Activated naive CD8-positive, alpha-beta T cell treated with anti-CD3 and anti-CD28 coated beads for 36 hours (primary cell): ENCODE measurements at regions not wholly inside any gene's neighbourhood (a gene's known extent, or its start where the extent isn't known, plus 50 kb on each side); places are given as distances from the start of the nearest gene placed in this dataset.

ENCODE experiments used
- DNase-seq: peaks from one replicate; pipeline ENCODE4 v3.0.0; 2021
- H3K27ac Mint-ChIP-seq: one replicate; pipeline ENCODE4 v1.8.0; 2022; ENCODE audit warnings: mild to moderate bottlenecking, moderate library complexity, mixed read lengths
- H3K27me3 Mint-ChIP-seq: one replicate; pipeline ENCODE4 v1.8.0; 2022; ENCODE audit warnings: mild to moderate bottlenecking, mixed read lengths
- H3K36me3 Mint-ChIP-seq: one replicate; pipeline ENCODE4 v1.8.0; 2021; ENCODE audit warnings: mild to moderate bottlenecking, mixed read lengths
- H3K4me1 Mint-ChIP-seq: one replicate; pipeline ENCODE4 v1.8.0; 2021; ENCODE audit warnings: mixed read lengths
- H3K4me3 Mint-ChIP-seq: one replicate; pipeline ENCODE4 v1.8.0; 2022; ENCODE audit warnings: mild to moderate bottlenecking, moderate library complexity, mixed read lengths
- H3K9me3 Mint-ChIP-seq: one replicate; pipeline ENCODE4 v1.8.0; 2022; ENCODE audit warnings: mixed read lengths

DNA sequence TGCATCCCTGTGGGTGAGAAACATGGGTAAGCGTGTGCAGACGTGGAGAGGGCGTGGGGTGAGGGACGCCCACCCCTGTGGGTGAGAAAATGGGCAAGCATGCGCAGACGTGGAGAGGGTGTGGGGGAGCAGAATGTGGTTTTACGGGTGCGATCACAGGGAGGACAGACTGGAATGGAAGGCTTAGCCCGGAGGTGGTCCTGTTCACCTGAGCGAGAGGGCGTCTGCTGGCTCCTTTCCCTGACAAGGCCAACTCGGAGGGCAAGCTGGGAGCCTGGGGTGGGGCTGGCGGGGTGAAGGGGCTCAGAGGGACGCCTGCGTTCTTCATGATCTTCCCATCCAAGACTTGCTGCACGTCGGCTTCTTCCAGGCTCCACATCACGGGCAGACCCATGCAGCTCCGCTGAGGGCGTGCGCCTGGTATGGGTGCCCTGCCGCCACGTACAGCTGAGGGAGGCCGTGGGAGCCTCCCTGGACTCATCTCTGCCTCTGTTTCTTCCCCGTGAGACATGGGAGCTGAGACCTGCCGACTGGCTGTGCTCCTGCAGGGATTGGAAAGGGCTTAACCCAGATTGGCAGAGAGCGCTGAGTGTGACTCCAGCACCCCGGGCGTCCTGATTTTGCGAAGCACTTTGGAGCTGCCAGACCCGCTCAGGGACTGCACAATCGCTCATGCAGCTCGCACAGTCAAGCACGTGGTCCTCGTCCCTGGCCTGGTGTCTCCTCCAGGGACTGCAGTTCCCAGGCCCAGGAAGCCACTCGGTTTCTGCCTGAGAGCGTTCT lies 74.3 kb upstream of the SHH start:
- H3K27me3 Mint-ChIP-seq = peaks cover 11% of the 10 kb centered on the region
- H3K27ac Mint-ChIP-seq = no peak overlapping the region
- H3K9me3 Mint-ChIP-seq = no peaks in the 10 kb centered on the region
- no peak overlapping the region for H3K4me3 Mint-ChIP-seq
- no peaks in the 10 kb centered on the region for H3K36me3 Mint-ChIP-seq
- no peak for DNase-seq
- no peaks in the 10 kb centered on the region for H3K4me1 Mint-ChIP-seq

DNA sequence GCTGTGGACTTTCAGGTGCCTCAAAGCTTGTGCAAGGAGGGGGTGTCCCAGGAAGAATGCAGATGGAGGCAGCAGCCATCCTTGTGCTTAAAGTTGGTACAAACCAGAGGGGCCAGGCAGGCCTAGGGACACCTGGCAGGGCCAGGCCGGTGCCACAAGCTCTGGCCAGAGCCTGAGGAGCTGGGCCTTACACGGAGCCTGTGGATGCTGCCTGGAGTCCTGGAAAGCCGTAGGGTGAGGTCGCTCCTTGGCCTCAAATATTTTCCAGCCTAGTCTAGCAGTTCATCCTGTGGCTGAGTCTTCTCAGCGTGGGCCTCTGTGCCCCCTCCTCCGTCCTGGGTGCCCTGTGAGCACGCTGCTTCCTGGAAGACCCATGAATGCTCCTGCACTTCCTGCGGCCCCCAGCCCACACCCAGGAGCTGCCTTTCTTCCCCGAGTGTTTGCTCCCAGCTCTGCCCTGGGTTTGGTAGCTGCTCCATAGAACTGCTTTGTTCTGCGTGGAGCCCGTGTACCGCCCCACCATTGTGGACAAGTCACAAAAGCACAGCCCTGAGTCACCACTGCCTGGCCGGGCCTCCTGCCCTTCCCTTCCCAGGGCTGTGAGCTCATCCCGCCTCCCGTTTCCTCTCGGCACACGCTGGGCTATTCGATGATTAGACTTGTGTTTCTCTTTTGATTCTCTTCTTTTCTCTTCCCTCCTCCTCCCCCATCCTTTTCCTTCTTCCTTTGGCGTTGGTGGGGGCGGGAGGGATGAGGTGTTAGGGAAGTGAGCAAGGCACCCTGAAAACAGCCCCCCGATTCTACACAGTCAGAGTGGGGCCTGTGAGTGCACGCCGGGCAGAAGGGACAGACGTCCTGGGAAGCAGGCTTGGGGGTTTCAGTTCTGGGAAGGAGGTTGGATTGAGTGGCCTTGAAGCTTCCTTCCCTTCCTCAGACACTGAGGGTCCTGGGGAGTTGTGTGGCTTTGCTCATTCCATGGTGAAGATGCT lies 73.2 kb upstream of the SHH start:
- no peak overlapping the region for H3K4me3 Mint-ChIP-seq

DNA sequence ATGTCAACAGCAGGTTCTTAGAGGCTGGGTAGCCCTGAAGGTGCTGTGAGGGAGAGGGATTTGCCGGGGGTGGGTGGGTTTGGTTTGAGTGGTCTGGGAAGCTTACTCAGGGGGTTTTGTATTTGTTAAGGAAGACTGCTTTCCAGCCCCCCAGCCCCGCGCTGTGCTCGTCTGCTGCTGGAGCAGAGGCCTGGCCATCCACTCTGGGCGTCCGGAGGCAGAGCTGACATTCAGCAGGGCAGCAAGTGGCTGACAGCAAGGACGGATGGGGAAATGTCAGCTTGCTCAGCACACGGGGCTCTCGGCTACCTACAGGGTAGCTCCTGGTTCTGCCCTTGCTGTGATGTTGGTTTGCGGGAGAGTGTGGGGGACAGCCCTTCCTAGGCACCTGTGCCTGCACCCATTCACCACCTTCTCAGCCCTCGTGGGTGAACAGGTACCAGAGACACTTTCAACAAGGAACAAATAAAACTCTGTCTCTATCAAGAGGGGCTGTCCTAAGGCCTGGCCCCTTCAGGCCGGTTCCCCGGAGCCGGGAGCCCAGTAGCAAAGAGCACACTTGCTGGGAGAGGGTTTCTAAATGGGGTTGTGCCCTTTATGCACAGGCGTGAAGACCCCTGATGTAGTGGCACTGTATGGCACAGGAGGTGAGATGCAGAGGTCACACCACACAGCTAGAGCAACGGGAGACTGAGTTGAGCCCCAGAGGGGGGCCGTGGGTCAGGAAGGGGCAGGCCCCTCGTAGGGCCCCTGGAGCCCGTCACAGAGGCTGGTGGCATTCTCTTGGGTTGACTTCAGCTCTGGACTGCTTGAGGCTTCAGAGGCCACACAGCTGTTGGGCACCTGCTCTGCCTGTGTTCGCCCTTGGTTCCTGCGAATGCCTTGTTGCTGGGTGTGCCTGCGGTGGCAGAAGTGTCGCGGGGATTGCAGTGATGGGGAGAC lies 72.2 kb upstream of the SHH start:
- H3K36me3 Mint-ChIP-seq = no peaks in the 10 kb centered on the region
- no peaks in the 10 kb centered on the region for H3K4me1 Mint-ChIP-seq
- no peak overlapping the region for H3K4me3 Mint-ChIP-seq
- DNase-seq = no peak
- peaks cover 11% of the 10 kb centered on the region for H3K27me3 Mint-ChIP-seq
- H3K27ac Mint-ChIP-seq = no peak overlapping the region
- H3K9me3 Mint-ChIP-seq = no peaks in the 10 kb centered on the region

More for the DNA sequence above, 73.2 kb upstream of the SHH start:
- Mint-ChIP-seq H3K36me3 (no peaks in the 10 kb centered on the region), H3K27ac (no peak overlapping the region), H3K4me1 (no peaks in the 10 kb centered on the region), H3K9me3 (no peaks in the 10 kb centered on the region), H3K27me3 (peaks cover 11% of the 10 kb centered on the region)
- no peak for DNase-seq

- H3K27ac Mint-ChIP-seq = no peak overlapping the region
- H3K9me3 Mint-ChIP-seq = no peaks in the 10 kb centered on the region
- H3K4me3 Mint-ChIP-seq = no peak overlapping the region
- peaks cover 8% of the 10 kb centered on the region for H3K27me3 Mint-ChIP-seq
- no peak for DNase-seq
- H3K4me1 Mint-ChIP-seq = no peaks in the 10 kb centered on the region
- no peaks in the 10 kb centered on the region for H3K36me3 Mint-ChIP-seq
Measured at GRCh38 chr7:155883491-155884224, 71.4 kb upstream of the SHH start.

DNA sequence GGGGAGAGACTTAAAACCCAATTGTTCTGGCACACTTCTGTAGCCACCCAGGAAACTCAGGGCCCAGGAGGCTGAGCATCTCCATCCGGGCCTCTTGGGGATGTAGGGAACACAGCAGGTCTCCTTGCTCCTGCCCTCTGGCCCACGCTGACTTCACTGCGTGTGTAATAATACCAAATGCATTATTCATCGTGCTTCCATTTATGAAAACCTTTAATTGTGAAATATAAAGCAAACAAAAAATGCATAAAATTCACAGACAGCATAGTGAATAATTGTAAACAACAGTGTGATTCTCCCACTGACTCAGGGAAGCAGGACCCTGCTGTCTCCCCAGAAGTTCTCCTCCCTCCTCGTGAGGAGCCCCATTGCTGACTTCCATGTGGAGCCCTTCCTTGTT lies 70.3 kb upstream of the SHH start:
- no peak for DNase-seq
- H3K4me3 Mint-ChIP-seq = no peak overlapping the region
- H3K36me3 Mint-ChIP-seq = no peaks in the 10 kb centered on the region
- no peaks in the 10 kb centered on the region for H3K4me1 Mint-ChIP-seq
- no peaks in the 10 kb centered on the region for H3K9me3 Mint-ChIP-seq
- no peak overlapping the region for H3K27ac Mint-ChIP-seq
- H3K27me3 Mint-ChIP-seq = peaks cover 4% of the 10 kb centered on the region

- DNase-seq = no peak
- Mint-ChIP-seq H3K4me3 (no peak overlapping the region), H3K27ac (no peak overlapping the region), H3K9me3 (no peaks in the 10 kb centered on the region), H3K36me3 (no peaks in the 10 kb centered on the region), H3K27me3 (peaks cover 4% of the 10 kb centered on the region), H3K4me1 (no peaks in the 10 kb centered on the region)
Measured at GRCh38 chr7:155881471-155882350, 69.4 kb upstream of the SHH start.

- DNase-seq = no peak
- H3K27ac Mint-ChIP-seq = no peak overlapping the region
- H3K4me3 Mint-ChIP-seq = no peak overlapping the region
- H3K27me3 Mint-ChIP-seq = no peaks in the 10 kb centered on the region
- H3K36me3 Mint-ChIP-seq = no peaks in the 10 kb centered on the region
- H3K9me3 Mint-ChIP-seq = no peaks in the 10 kb centered on the region
- no peaks in the 10 kb centered on the region for H3K4me1 Mint-ChIP-seq
Measured at GRCh38 chr7:155880721-155881120, 68.5 kb upstream of the SHH start.

GRCh38 chr7:155879592-155879991 lies 67.3 kb upstream of the SHH start:
- Mint-ChIP-seq H3K9me3 (no peaks in the 10 kb centered on the region), H3K27me3 (no peaks in the 10 kb centered on the region), H3K27ac (no peak overlapping the region), H3K4me1 (no peaks in the 10 kb centered on the region), H3K36me3 (no peaks in the 10 kb centered on the region), H3K4me3 (no peak overlapping the region)
- no peak for DNase-seq

GRCh38 chr7:155878674-155879073 lies 66.4 kb upstream of the SHH start:
- H3K4me1 Mint-ChIP-seq = no peaks in the 10 kb centered on the region
- no peak for DNase-seq
- no peaks in the 10 kb centered on the region for H3K9me3 Mint-ChIP-seq
- no peak overlapping the region for H3K4me3 Mint-ChIP-seq
- H3K27me3 Mint-ChIP-seq = no peaks in the 10 kb centered on the region
- H3K36me3 Mint-ChIP-seq = no peaks in the 10 kb centered on the region
- no peak overlapping the region for H3K27ac Mint-ChIP-seq

GRCh38 chr7:155878250-155878649 lies 66.0 kb upstream of the SHH start:
- H3K27ac Mint-ChIP-seq = no peak overlapping the region
- no peaks in the 10 kb centered on the region for H3K36me3 Mint-ChIP-seq
- no peaks in the 10 kb centered on the region for H3K9me3 Mint-ChIP-seq
- no peak overlapping the region for H3K4me3 Mint-ChIP-seq
- H3K4me1 Mint-ChIP-seq = no peaks in the 10 kb centered on the region
- no peak for DNase-seq
- no peaks in the 10 kb centered on the region for H3K27me3 Mint-ChIP-seq

DNA sequence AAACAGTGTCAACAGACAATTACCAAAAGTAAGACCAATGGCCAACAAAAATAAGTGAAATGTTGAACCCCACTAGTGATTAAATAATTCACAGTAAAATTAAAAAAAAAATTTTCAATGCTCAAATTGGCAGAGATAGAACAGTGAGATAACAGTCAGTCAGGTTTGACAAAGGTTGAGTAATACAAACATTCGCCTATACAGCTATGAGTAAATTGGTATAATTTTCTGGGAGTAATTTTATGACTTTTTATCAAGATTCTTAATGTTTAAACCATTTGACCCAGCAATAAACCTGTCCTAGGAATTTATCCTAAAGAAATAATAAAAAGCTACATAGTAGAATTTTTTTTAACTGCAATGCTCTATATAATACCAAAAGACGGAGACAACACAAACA lies 64.9 kb upstream of the SHH start:
- Mint-ChIP-seq H3K27ac (no peak overlapping the region), H3K36me3 (no peaks in the 10 kb centered on the region), H3K4me3 (no peak overlapping the region), H3K9me3 (no peaks in the 10 kb centered on the region), H3K4me1 (no peaks in the 10 kb centered on the region), H3K27me3 (no peaks in the 10 kb centered on the region)
- DNase-seq = no peak

- no peak for DNase-seq
- H3K9me3 Mint-ChIP-seq = no peaks in the 10 kb centered on the region
- peaks cover 8% of the 10 kb centered on the region for H3K27me3 Mint-ChIP-seq
- no peak overlapping the region for H3K4me3 Mint-ChIP-seq
- H3K27ac Mint-ChIP-seq = no peak overlapping the region
- no peaks in the 10 kb centered on the region for H3K36me3 Mint-ChIP-seq
- H3K4me1 Mint-ChIP-seq = no peaks in the 10 kb centered on the region
Measured at GRCh38 chr7:155874411-155874810, 62.1 kb upstream of the SHH start.

- Mint-ChIP-seq H3K36me3 (no peaks in the 10 kb centered on the region), H3K4me1 (no peaks in the 10 kb centered on the region), H3K4me3 (no peak overlapping the region), H3K27ac (no peak overlapping the region), H3K9me3 (no peaks in the 10 kb centered on the region), H3K27me3 (peaks cover 8% of the 10 kb centered on the region)
- DNase-seq = no peak
Measured at GRCh38 chr7:155874010-155874409, 61.7 kb upstream of the SHH start.
